ENCODE measurements at regions not wholly inside any gene's neighbourhood (a gene's known extent, or its start where the extent isn't known, plus 50 kb on each side); places are given as distances from the start of the nearest gene placed in this dataset.

DNA sequence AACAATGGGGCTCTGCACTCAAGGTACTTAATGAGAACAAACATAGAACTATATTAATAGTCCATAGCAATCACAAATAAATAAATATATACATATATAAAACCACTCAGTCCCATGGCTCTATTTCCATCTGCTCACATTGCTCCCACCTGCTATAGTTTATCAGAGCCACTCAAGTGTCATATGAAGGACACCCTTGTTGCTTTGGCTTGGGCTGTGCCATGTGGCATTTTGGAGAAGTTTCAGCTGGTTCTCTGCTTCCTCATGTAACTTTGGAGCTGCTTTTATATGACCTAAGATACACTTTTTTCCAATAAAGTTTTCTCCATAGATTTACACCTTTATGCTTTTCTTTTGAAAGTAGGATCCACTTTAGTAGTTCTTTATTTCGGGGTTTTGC is 126.4 kb downstream of the KCNJ2 start (continued):
- TF ChIP-seq, protein P1, sequence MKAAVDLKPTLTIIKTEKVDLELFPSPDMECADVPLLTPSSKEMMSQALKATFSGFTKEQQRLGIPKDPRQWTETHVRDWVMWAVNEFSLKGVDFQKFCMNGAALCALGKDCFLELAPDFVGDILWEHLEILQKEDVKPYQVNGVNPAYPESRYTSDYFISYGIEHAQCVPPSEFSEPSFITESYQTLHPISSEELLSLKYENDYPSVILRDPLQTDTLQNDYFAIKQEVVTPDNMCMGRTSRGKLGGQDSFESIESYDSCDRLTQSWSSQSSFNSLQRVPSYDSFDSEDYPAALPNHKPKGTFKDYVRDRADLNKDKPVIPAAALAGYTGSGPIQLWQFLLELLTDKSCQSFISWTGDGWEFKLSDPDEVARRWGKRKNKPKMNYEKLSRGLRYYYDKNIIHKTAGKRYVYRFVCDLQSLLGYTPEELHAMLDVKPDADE (IDR thresholded peaks at IDR 0.05): no peak
- TF ChIP-seq ZNF331 (CRISPR knock-in tag; IDR thresholded peaks at IDR 0.05; ENCODE audit: low read depth) (no peak), ZNF114 (CRISPR knock-in tag; IDR thresholded peaks at IDR 0.05) (no peak), CREB1 (CRISPR knock-in tag; IDR thresholded peaks at IDR 0.05; ENCODE audit: low read depth) (no peak), POLR2AphosphoS5 (IDR thresholded peaks at IDR 0.05; ENCODE audit: low read depth) (no peak), JUNB (IDR thresholded peaks at IDR 0.05; ENCODE audit: unreplicated experiment) (no peak)

DNA sequence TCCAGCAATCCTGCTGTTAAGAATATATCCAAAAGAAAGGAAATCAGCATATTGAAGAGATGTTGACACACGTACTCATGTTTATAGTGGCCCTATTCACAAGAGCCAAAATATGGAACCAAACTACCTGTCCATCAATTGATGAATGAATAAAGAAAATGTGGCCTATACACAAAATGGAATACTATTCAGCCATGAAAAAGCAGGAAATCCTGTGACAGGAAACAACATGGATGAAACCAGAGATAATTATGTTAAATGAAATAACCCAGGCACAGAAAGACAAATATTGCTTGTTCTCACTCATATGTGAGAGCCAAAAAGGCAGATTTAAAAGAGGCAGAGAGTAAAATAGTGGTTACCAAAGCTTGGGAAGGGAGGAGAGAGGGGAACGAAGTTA is 127.1 kb downstream of the KCNJ2 start:
- Histone ChIP-seq H3K4me3 (no peak overlapping the region), H3K9me2 (ENCODE audit: insufficient read depth) (no peaks in the 10 kb centered on the region), H3K79me2 (replicated peaks; ENCODE audit: insufficient read depth) (no peaks in the 10 kb centered on the region), H3K4me1 (ENCODE audit: insufficient read depth) (peaks cover 7% of the 10 kb centered on the region), H3F3A (replicated peaks; ENCODE audit: low read depth) (no peaks in the 10 kb centered on the region), H3K4me2 (no peak overlapping the region), H3K27ac (ENCODE audit: low read depth) (no peak overlapping the region), H3K27me3 (ENCODE audit: insufficient read depth) (no peaks in the 10 kb centered on the region), H4K20me1 (replicated peaks; ENCODE audit: insufficient read depth) (no peaks in the 10 kb centered on the region), H2AFZ (no peak overlapping the region), H3K36me3 (ENCODE audit: insufficient read depth) (no peaks in the 10 kb centered on the region)
- peaks cover 14% of the 10 kb centered on the region for H3K4me1 Mint-ChIP-seq
- DNase-seq (ENCODE audit: low spot score): no peak
- no peak overlapping the region for H3K4me3 Mint-ChIP-seq
- ATAC-seq: no peak
- TF ChIP-seq POLR2AphosphoS5 (IDR thresholded peaks at IDR 0.05; ENCODE audit: low read depth) (no peak), ZNF114 (CRISPR knock-in tag; IDR thresholded peaks at IDR 0.05) (no peak)
- H3K27ac Mint-ChIP-seq: no peak overlapping the region
- H3K9me3 Mint-ChIP-seq: peaks cover 5% of the 10 kb centered on the region; the same call in 2 of the 3 replicates
- H3K27me3 Mint-ChIP-seq (ENCODE audit: insufficient read depth, low read depth, poor library complexity): no peaks in the 10 kb centered on the region
- peaks cover 5% of the 10 kb centered on the region; the same call in 2 of the 3 replicates for H3K36me3 Mint-ChIP-seq (ENCODE audit: low read depth)

DNA sequence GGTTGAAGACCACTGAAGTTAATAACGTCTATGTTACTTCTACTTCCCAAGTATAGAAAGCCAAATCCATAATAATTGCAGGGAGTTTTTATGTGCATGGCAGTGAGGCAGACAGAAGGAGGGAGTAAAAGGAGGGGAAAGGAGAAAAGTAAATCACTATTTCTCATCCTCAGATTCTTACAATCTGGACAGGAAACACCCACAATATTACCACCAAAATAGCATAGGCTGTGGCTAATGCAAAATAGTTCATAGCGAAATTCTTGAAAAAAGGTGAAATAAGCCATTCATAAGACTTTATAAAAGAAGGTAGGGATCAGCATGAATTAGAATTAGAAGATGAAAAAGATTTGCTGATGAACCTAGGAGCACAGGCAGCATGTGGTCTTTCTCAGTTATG is 128.1 kb downstream of the KCNJ2 start:
- DNase-seq (ENCODE audit: low spot score) (no peak), ATAC-seq (no peak)
- H3F3A ChIP-seq (replicated peaks; ENCODE audit: low read depth): no peaks in the 10 kb centered on the region
- Mint-ChIP-seq H3K9me3 (peaks cover 5% of the 10 kb centered on the region; the same call in 2 of the 3 replicates), H3K36me3 (ENCODE audit: low read depth) (peaks cover 5% of the 10 kb centered on the region; the same call in 2 of the 3 replicates), H3K4me1 (peaks cover 14% of the 10 kb centered on the region), H3K4me3 (no peak overlapping the region), H3K27ac (no peak overlapping the region), H3K27me3 (ENCODE audit: insufficient read depth, low read depth, poor library complexity) (no peaks in the 10 kb centered on the region)
- peaks cover 7% of the 10 kb centered on the region for H3K4me1 ChIP-seq (ENCODE audit: insufficient read depth)
- H3K27me3 ChIP-seq (ENCODE audit: insufficient read depth): no peaks in the 10 kb centered on the region
- H3K36me3 ChIP-seq (ENCODE audit: insufficient read depth): no peaks in the 10 kb centered on the region
- H4K20me1 ChIP-seq (replicated peaks; ENCODE audit: insufficient read depth): no peaks in the 10 kb centered on the region
- H3K79me2 ChIP-seq (replicated peaks; ENCODE audit: insufficient read depth): no peaks in the 10 kb centered on the region
- H3K27ac ChIP-seq (ENCODE audit: low read depth): no peak overlapping the region
- no peak overlapping the region for H3K4me3 ChIP-seq
- no peak overlapping the region for H3K4me2 ChIP-seq
- H3K9me2 ChIP-seq (ENCODE audit: insufficient read depth): no peaks in the 10 kb centered on the region
- no peak overlapping the region for H2AFZ ChIP-seq
- TF ChIP-seq POLR2AphosphoS5 (IDR thresholded peaks at IDR 0.05; ENCODE audit: low read depth) (no peak), ZNF331 (CRISPR knock-in tag; IDR thresholded peaks at IDR 0.05; ENCODE audit: low read depth) (no peak), STAT1 (IDR thresholded peaks at IDR 0.05; ENCODE audit: unreplicated experiment) (no peak), EZH2 (IDR thresholded peaks at IDR 0.05; ENCODE audit: low read depth, unreplicated experiment) (no peak), JUNB (IDR thresholded peaks at IDR 0.05; ENCODE audit: unreplicated experiment) (no peak)
- TF ChIP-seq, protein P2, sequence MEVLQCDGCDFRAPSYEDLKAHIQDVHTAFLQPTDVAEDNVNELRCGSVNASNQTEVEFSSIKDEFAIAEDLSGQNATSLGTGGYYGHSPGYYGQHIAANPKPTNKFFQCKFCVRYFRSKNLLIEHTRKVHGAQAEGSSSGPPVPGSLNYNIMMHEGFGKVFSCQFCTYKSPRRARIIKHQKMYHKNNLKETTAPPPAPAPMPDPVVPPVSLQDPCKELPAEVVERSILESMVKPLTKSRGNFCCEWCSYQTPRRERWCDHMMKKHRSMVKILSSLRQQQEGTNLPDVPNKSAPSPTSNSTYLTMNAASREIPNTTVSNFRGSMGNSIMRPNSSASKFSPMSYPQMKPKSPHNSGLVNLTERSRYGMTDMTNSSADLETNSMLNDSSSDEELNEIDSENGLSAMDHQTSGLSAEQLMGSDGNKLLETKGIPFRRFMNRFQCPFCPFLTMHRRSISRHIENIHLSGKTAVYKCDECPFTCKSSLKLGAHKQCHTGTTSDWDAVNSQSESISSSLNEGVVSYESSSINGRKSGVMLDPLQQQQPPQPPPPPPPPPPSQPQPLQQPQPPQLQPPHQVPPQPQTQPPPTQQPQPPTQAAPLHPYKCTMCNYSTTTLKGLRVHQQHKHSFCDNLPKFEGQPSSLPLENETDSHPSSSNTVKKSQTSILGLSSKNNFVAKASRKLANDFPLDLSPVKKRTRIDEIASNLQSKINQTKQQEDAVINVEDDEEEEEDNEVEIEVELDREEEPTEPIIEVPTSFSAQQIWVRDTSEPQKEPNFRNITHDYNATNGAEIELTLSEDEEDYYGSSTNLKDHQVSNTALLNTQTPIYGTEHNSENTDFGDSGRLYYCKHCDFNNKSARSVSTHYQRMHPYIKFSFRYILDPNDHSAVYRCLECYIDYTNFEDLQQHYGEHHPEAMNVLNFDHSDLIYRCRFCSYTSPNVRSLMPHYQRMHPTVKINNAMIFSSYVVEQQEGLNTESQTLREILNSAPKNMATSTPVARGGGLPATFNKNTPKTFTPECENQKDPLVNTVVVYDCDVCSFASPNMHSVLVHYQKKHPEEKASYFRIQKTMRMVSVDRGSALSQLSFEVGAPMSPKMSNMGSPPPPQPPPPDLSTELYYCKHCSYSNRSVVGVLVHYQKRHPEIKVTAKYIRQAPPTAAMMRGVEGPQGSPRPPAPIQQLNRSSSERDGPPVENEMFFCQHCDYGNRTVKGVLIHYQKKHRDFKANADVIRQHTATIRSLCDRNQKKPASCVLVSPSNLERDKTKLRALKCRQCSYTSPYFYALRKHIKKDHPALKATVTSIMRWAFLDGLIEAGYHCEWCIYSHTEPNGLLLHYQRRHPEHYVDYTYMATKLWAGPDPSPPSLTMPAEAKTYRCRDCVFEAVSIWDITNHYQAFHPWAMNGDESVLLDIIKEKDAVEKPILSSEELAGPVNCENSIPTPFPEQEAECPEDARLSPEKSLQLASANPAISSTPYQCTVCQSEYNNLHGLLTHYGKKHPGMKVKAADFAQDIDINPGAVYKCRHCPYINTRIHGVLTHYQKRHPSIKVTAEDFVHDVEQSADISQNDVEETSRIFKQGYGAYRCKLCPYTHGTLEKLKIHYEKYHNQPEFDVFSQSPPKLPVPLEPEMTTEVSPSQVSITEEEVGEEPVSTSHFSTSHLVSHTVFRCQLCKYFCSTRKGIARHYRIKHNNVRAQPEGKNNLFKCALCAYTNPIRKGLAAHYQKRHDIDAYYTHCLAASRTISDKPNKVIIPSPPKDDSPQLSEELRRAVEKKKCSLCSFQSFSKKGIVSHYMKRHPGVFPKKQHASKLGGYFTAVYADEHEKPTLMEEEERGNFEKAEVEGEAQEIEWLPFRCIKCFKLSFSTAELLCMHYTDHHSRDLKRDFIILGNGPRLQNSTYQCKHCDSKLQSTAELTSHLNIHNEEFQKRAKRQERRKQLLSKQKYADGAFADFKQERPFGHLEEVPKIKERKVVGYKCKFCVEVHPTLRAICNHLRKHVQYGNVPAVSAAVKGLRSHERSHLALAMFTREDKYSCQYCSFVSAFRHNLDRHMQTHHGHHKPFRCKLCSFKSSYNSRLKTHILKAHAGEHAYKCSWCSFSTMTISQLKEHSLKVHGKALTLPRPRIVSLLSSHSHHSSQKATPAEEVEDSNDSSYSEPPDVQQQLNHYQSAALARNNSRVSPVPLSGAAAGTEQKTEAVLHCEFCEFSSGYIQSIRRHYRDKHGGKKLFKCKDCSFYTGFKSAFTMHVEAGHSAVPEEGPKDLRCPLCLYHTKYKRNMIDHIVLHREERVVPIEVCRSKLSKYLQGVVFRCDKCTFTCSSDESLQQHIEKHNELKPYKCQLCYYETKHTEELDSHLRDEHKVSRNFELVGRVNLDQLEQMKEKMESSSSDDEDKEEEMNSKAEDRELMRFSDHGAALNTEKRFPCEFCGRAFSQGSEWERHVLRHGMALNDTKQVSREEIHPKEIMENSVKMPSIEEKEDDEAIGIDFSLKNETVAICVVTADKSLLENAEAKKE (CRISPR knock-in tag; IDR thresholded peaks at IDR 0.05): no peak
- TF ChIP-seq, protein P3, sequence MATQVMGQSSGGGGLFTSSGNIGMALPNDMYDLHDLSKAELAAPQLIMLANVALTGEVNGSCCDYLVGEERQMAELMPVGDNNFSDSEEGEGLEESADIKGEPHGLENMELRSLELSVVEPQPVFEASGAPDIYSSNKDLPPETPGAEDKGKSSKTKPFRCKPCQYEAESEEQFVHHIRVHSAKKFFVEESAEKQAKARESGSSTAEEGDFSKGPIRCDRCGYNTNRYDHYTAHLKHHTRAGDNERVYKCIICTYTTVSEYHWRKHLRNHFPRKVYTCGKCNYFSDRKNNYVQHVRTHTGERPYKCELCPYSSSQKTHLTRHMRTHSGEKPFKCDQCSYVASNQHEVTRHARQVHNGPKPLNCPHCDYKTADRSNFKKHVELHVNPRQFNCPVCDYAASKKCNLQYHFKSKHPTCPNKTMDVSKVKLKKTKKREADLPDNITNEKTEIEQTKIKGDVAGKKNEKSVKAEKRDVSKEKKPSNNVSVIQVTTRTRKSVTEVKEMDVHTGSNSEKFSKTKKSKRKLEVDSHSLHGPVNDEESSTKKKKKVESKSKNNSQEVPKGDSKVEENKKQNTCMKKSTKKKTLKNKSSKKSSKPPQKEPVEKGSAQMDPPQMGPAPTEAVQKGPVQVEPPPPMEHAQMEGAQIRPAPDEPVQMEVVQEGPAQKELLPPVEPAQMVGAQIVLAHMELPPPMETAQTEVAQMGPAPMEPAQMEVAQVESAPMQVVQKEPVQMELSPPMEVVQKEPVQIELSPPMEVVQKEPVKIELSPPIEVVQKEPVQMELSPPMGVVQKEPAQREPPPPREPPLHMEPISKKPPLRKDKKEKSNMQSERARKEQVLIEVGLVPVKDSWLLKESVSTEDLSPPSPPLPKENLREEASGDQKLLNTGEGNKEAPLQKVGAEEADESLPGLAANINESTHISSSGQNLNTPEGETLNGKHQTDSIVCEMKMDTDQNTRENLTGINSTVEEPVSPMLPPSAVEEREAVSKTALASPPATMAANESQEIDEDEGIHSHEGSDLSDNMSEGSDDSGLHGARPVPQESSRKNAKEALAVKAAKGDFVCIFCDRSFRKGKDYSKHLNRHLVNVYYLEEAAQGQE (IDR thresholded peaks at IDR 0.05; ENCODE audit: unreplicated experiment): no peak

Data from GM23338 (cell line).